Right lung (tissue), 2 donors: ENCODE measurements at regions not wholly inside any gene's neighbourhood (a gene's known extent, or its start where the extent isn't known, plus 50 kb on each side); places are given as distances from the start of the nearest gene placed in this dataset.
"Not testable (repeated sequence)": the region's sequence is repeated elsewhere in the genome, so short reads cannot be mapped to it uniquely, and the experiment has no call there.

Source experiments
- DNase-seq, 2 donors: peaks; one replicate each; pipeline ENCODE4 v3.0.0-alpha.2; 2013

DNA sequence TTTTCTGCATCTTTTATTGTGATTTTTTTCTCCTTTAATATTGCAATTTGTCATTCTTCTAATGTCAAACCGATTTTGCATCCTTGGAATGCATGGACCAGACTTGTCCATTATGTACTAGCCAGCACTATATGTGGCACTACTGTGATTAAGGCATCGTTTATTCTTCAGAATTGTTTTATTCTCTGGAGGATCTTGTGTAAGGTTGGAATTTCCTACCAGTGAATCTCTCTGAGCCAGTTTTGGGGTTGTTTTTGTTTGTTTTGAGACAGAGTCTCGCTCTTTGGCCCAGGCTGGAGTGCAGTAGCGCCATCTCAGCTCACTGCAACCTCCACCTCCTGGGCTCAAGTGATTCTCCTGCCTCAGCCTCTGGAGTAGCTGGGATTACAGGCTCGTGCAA is 58.5 kb downstream of the IGLL5 start:
- DNase-seq = no peak

- no peak for DNase-seq
Measured at GRCh38 chr22:22948651-22949571, 61.3 kb downstream of the IGLL5 start.

- DNase-seq = no peak
Measured at GRCh38 chr22:22949953-22950352, 62.3 kb downstream of the IGLL5 start.

DNA sequence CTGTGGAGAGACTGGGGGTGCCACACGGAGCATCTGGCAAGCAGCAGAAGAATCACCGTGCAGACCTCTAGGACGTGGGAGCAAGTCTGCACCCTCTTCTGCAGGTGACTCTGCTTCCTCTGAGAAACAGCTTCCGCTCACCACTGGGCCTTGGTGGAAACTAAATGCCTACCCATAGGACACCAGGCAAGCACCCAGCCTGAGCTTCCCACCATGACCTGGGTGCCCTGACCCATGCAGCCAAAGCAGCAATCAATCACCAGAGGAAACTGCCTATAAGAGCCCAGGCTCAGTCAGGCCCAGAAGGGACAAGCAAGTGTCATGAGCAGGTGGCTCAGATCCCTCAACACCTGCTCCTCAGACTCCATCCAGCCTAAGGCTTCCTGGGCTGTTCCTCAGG is 63.4 kb downstream of the IGLL5 start:
- DNase-seq = no peak

DNA sequence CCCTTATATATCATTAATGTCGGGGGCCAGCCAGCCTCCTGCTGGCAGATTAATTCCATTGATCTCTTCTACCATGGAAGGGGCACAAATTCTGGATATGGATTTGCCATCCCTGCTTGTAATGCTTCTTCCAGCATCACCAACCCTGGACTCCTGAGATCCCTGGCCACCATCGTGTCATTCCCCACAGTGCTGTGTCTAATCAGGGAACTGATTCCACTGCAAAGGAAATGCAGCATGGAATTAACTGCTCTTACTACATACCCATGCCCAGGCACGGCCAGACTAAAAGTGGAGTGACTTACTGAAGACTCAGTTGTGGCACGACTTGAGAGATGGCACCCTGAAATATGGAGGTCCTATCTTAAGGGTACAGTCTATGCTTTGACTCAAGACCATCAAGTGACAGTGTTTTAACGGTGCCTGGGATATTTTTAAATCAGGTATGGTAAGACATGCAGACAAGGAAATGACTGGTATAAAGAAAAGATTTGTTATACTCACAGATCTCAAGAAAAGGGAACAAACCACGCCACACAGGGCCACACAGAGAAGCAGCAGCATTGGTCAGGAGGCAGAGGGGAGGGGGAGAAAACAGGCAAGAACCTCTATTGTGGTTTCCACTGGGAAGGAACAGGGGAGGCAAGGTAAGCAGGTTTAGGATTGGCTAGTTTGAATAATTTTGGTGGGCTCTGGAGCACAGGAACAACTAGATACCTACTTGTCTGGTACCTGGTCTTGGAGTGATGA is 65.1 kb downstream of the IGLL5 start:
- DNase-seq = no peak

DNA sequence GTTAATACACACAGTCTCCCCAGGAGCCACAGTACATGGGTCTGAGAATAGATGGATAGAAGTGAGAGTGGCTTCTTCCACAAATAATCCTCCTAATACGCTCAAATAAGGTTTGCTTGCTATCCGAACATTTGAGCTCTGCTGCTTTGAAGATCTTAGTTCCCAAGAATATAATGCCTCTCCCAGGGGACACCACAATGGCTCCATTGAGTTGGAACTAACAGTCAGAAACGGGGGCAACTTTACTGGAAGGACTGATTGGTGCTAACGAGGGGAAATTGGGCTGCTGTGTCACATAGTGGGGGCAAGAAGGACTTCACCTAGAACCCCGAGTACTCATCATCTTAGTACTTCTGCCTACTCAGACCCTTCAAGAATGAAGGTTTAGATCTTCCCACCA is 66.2 kb downstream of the IGLL5 start:
- no peak for DNase-seq

DNA sequence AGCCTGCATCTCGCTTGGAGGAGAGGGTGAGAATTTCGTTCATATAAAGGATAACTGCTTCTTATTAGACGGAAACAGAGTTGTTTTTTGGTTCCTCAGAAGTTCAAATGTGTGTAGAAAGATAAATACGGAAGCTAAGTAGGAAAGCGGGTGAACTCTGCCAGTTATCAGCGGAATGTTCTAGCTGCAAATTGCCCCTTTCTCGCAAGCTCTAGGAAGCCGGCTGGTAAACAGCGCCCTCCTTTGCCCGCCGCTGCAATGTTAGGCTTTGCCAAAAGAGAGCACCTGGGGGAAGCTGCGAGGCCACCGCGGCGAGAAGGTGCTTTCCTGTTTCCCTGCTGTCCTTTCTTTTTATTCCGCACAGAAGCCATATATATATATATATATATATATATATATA is 67.0 kb downstream of the IGLL5 start:
- no peak for DNase-seq

DNA sequence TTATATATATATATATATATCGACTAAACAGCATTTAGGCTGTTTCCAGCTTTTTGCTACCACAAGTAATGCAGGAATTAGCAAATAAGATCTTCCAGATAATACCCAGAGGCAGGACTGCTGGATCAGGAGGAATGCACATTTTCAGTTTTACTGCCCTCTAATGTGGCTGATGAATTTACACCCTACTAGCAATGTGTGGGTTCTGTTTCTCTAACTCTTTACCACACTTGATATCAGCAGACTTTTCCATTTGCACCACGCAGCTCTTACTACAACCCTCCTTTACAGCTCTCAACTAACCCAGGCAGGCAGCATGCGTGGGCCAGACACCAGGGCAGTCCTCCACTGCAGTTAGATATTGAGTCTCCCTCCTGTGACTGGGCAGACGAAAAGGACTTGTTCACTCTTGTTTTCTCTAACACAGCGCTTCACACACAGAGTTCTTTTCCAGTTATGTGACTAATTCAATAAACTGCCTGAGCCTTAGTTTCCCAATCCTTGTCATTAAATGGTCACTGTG is 67.7 kb downstream of the IGLL5 start:
- DNase-seq = no peak

DNA sequence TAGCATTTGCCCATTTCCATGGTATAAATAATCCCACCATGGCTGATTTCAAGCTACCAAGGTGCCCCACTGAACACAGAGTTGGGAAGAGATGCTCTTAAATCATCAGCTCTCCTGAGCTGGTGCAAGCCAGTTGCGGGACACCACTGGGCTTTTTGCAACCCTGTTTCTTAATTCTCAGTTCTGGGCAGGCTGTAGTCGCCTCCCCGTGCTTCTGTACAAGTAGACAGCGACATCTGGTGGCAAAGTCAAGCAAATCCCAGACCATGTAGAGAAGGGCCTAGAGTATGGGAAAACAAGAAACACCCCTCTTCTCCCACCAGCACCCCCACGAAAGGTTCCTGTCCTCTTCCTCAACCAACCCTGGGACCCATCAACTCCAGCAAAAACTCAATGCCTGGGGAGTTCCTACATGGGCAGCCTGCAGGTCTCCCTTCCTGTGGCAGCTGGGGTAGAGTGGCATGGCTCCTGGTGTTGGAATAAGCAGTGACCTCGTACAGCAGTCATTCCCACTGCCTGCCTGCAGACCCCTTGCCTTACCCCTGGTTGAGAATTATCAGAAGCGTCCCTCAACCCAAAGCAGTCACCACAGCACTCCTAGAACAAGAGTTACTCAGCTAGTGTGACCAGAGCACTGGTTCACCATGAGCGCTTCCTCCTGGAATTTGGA is 68.4 kb downstream of the IGLL5 start:
- peak; percentile 42 to 62 for DNase-seq

DNA sequence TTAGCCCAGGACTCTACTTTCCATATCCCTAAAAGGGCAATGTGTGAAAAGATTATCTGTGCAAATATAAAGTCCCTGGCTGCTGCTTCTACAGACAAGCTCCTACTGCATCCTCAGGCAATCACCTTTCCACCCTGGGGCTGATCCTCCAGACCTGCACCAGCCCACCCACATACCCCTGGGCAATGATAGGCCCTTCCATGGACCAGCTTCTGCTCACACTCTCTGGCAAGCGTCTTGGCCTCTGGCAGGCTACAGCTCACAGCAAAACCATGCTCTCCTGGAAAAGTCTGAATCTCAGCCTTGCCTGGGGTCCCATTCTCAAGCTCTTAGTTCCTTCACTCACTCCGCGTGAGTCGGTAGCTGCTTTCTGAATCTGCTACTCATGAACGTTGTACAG is 69.5 kb downstream of the IGLL5 start:
- DNase-seq = no peak

DNA sequence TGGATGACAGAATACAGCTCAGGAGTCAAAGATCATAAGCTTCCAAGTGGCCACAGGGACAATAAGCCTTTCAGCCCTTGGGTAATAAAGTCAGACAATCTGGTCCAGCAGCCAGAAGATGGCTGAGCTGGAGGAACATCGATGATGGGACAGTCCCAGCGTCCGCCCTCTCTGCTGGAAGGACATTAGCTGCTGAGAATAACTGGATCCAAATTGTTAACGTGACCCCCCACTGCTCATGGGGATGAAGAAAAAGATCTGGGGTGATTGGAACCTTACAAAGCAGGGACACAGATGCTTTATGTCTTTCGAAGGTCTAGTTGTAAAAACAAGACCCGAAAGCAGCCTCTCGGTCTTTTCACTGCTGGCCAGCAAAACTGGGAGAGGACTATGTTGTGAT is 71.0 kb downstream of the IGLL5 start:
- no peak for DNase-seq

DNA sequence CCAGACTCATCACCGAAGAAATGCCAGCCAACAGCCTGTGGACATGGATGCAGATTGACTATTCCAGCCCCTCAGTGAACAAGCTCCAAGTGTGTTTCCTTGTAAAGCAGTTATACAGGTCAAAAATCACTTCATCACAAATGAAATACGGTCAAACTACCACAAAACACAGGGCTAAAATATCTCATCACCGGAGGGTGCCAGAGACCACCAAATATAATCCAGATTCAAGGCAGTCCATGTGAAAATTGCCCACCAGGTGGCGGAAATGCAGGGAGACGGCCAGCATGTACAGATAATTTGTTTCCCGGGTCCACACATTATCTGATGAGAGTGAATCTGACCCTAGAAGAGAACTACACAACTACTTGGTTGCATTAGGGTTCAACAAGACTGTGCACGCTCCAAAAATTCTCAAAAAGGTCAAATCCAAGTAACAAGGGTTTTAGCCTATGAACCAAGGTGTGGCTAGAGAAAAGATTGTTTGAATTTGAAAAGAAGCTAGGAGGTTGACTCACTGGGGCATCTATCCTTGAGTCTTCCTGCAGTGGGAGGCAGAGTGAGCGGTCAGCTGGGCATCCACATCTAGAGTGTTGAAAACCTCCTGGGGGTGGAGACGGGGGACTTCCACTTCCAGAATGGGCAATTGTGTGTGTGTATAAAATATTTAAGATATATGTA is 71.7 kb downstream of the IGLL5 start:
- peak; percentile 64 to 84 for DNase-seq

DNA sequence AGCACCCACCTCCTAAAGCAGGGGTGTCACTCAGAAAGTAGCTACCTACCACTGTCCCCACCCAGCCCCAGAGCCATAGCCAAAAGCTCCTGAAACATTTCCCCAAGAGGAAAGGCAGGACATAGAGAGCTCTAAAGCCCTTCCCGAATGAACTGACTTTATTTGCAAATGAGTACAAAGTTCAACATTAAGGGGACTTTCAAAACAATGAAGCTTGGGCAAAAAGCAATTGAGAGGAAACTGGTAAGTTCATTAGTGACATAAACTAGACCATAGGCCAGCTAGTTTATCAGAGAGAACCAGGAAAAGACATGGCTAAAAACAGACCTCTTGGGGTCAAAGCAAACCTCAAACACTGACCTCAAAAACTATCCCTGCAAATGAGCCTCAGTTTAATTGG is 72.7 kb downstream of the IGLL5 start:
- no peak for DNase-seq

DNA sequence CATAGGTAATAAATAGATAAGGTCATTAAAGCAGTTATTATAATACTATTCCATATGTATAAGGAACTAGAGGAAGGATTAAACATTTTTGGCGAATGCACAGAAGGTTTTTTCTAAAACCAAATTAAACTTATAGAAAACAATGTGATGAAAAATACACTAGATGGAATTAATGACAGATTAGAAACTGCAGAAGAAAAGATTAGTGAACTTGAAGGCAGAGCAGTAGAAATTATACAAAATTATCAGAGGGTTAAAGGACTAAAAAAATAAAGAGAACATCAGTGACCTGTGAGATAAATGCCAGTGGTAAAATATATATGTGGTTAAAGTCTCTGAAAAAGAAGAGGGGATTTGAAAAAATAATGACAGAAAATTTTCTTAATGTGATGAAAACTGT is 74.0 kb downstream of the IGLL5 start:
- DNase-seq = no peak

GRCh38 chr22:22968366-22968765 is 80.8 kb downstream of the IGLL5 start:
- DNase-seq = no peak

DNA sequence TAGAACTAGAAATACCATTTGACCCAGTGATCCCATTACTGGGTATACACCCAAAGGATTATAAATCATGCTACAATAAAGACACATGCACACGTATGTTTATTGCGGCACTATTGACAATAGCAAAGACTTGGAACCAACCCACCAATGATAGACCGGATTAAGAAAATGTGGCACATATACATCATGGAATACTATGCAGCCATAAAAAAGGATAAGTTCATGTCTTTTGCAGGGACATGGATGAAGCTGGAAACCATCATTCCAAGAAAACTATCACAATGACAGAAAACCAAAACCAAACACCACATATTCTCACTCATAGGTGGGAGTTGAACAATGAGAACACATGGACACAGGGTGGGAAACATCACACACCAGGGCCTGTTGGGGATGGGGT is 85.0 kb downstream of the IGLL5 start:
- DNase-seq = not testable (repeated sequence)

GRCh38 chr22:22973336-22973735 is 85.7 kb downstream of the IGLL5 start:
- DNase-seq = no peak

DNA sequence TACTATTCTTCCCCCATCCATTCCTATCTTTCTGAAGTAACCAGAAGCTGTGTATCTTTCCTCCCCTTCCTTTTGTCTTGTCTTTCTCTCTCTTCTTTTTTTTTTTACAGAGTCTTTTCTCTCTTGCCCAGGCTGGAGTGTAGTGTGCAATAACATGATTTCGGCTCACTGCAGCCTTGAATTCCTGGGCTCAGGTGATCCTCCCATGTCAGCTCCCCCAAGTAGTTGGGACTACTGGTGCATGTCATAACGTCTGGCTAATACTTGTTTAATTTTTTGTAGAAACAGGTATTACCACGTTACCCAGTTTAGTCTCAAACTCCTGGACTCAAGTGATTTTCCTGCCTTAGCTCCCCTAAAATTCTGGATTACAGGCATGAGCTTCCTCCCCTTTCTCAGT is 86.5 kb downstream of the IGLL5 start:
- no peak for DNase-seq

- no peak for DNase-seq
Measured at GRCh38 chr22:22974795-22975580, 87.4 kb downstream of the IGLL5 start.

DNA sequence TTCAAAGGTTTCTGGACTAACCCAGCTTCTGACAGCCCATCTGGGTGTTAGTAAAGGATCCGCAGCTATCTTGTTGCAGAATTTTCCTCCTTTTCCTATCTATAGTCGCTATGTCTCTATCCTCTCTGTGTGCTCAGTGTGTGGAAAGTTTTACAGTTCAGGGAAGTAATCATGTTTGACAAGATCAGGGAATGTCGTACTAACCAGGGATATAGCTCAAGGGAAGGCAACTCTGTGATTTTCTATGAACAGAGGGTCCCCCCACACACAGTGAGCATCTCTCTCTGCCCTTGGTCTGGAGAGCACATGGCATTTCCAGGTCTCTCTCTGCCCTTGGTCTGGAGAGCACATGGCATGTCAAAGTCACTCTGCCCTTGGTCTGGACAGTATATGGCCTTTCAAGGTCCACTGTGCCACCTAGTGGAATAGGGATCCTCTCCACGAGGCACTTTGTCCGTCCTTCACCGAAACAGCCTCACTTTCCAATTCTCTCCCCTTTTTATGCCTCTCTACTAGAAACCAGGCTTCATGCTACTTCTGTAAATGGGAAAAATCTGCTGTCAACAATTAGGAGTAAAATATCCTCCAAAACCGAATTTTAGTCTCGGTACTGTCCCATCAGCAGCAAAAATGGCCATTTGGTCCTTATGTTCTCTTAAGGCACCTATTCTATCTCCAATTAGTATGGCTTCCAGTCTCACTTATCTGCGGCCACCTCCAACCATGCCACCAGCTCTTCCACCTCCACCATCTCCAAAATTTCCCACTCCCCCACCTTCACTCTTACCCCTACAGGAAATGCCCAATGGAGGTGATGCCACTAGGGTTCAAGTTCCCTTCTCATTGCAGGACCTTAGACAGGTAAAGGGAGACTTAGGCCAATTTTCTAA is 88.7 kb downstream of the IGLL5 start:
- no peak for DNase-seq
